ENCODE measurements at regions not wholly inside any gene's neighbourhood (a gene's known extent, or its start where the extent isn't known, plus 50 kb on each side); places are given as distances from the start of the nearest gene placed in this dataset.

DNA sequence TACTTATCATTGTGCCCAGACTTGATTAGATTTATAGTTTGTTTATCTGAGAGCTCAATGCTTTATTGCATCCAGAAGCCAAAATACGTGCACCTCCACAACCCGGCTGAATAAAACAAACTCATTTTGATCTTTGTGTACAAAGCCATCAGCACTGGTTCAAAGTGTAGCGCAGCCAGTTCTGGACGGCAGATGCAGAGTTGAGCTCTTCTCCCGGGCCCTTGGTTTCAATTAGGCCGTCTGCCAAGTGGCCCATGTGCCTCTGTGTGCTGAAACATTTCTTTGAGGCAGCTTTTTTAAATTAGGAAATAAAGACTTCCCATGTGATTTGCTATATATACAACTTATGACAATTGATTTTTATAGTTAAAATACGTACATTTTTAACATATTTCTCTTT, 96.2 kb upstream of the RSPO3 start:
- H3K27me3 ChIP-seq (ENCODE audit: insufficient read depth, low read depth) = no peaks in the 10 kb centered on the region
- no peak overlapping the region for H3K4me2 ChIP-seq
- no peaks in the 10 kb centered on the region for H4K20me1 ChIP-seq (ENCODE audit: insufficient read depth)
- no peak overlapping the region for H3K27ac ChIP-seq
- H3K4me1 ChIP-seq (ENCODE audit: low read depth, poor library complexity, severe bottlenecking) = no peaks in the 10 kb centered on the region
- H3K9ac ChIP-seq = no peak overlapping the region
- no peaks in the 10 kb centered on the region for H3K36me3 ChIP-seq (ENCODE audit: insufficient read depth)
- no peaks in the 10 kb centered on the region for H3K79me2 ChIP-seq (ENCODE audit: insufficient read depth, low read depth)
- H3K4me3 ChIP-seq (IDR thresholded peaks at IDR 0.05; ENCODE audit: insufficient read depth, low read depth, low read length) = no peak overlapping the region
- H2AFZ ChIP-seq (ENCODE audit: low read depth) = no peak overlapping the region
- TF ChIP-seq, protein P1, sequence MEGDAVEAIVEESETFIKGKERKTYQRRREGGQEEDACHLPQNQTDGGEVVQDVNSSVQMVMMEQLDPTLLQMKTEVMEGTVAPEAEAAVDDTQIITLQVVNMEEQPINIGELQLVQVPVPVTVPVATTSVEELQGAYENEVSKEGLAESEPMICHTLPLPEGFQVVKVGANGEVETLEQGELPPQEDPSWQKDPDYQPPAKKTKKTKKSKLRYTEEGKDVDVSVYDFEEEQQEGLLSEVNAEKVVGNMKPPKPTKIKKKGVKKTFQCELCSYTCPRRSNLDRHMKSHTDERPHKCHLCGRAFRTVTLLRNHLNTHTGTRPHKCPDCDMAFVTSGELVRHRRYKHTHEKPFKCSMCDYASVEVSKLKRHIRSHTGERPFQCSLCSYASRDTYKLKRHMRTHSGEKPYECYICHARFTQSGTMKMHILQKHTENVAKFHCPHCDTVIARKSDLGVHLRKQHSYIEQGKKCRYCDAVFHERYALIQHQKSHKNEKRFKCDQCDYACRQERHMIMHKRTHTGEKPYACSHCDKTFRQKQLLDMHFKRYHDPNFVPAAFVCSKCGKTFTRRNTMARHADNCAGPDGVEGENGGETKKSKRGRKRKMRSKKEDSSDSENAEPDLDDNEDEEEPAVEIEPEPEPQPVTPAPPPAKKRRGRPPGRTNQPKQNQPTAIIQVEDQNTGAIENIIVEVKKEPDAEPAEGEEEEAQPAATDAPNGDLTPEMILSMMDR (conservative IDR thresholded peaks at IDR 0.05; ENCODE audit: low read depth, low read length) = no peak

DNA sequence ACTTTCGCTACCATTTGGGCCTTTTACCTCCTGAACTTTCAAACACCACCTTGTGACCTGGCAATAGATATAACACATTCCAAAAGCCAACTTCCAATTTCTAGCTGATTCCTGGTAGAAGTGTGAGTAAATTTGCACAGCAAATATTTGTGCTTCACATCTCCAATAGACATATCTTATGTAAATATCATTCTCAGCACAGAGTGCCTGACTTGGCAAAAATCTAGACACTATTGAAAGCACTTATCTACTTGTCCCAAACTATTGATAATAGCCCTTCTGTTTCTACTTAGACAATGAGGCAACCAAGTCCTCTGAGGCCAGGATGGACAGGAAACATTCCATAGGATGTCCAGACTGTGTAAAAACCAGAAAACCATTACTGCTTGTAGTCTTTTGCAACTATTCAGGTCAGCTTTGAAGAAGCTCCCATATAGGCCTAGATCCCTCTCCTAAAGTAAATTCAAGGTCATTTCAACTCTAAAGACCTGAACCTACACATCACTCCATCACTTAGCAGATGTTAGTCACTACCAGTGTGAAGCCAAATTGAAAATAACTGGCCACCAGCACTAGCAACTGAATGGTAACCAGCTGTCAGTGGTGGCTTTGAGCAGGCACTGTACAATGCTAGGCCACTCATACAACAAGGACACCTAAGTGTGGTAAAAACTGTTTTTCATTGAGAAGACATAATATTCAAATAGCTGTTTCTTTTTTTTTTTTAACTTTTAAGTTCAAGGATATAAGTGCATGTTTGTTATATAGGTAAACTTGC, 95.3 kb upstream of the RSPO3 start:
- Histone ChIP-seq H3K27ac (no peak overlapping the region), H3K9ac (no peak overlapping the region), H4K20me1 (ENCODE audit: insufficient read depth) (no peaks in the 10 kb centered on the region), H3K36me3 (ENCODE audit: insufficient read depth) (no peaks in the 10 kb centered on the region), H3K4me3 (IDR thresholded peaks at IDR 0.05; ENCODE audit: insufficient read depth, low read depth, low read length) (no peak overlapping the region), H2AFZ (ENCODE audit: low read depth) (no peak overlapping the region), H3K4me1 (ENCODE audit: low read depth, poor library complexity, severe bottlenecking) (no peaks in the 10 kb centered on the region), H3K79me2 (ENCODE audit: insufficient read depth, low read depth) (no peaks in the 10 kb centered on the region), H3K4me2 (no peak overlapping the region), H3K27me3 (ENCODE audit: insufficient read depth, low read depth) (no peaks in the 10 kb centered on the region)
- TF ChIP-seq, protein P1 (conservative IDR thresholded peaks at IDR 0.05; ENCODE audit: low read depth, low read length) = no peak

DNA sequence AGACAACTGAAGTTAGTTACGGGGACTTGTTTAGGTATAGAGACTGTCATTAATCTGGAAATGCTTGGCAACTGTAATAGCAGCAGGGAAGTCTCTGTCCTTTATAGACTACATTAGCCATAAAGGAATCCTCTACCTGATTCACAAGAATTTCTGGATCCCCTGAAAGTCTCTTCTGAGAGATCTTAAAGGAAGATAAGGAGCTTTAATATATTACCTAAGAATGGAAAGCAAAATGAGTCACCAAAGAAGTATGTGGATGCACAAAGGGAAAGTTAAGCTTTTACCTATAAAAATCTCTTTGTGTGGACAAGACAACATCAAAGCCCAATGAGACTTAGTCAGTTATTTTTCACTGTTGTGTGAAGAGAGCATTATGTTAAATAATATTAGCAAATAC, 92.2 kb upstream of the RSPO3 start:
- TF ChIP-seq, protein P1 (conservative IDR thresholded peaks at IDR 0.05; ENCODE audit: low read depth, low read length) = no peak
- no peaks in the 10 kb centered on the region for H3K4me1 ChIP-seq (ENCODE audit: low read depth, poor library complexity, severe bottlenecking)
- no peak overlapping the region for H3K27ac ChIP-seq
- no peaks in the 10 kb centered on the region for H3K27me3 ChIP-seq (ENCODE audit: insufficient read depth, low read depth)
- no peaks in the 10 kb centered on the region for H3K79me2 ChIP-seq (ENCODE audit: insufficient read depth, low read depth)
- H3K9ac ChIP-seq = no peak overlapping the region
- no peaks in the 10 kb centered on the region for H4K20me1 ChIP-seq (ENCODE audit: insufficient read depth)
- H3K36me3 ChIP-seq (ENCODE audit: insufficient read depth) = no peaks in the 10 kb centered on the region
- H3K4me2 ChIP-seq = no peak overlapping the region
- H2AFZ ChIP-seq (ENCODE audit: low read depth) = no peak overlapping the region
- no peak overlapping the region for H3K4me3 ChIP-seq (IDR thresholded peaks at IDR 0.05; ENCODE audit: insufficient read depth, low read depth, low read length)

DNA sequence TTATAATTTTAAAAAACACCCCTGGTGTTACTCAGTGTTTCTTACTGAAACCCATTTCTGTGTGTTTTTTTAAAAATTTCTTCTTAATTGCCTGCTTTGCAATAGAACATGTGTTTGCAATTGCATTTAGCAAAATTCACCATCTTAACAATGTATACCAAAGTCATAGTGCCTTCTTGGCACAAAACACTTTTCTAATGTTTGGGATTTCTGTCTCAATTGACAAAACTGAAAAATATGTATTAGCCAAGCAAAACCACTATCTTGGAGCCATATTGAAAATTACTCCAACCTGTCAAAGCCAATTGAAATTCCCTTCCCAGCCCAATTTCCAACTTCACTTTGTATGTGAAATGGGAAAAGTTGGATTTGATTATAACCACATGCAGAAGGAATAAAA, 88.4 kb upstream of the RSPO3 start:
- Histone ChIP-seq H3K4me3 (IDR thresholded peaks at IDR 0.05; ENCODE audit: insufficient read depth, low read depth, low read length) (no peak overlapping the region), H3K9ac (no peak overlapping the region), H3K27ac (no peak overlapping the region), H3K4me2 (no peak overlapping the region), H3K36me3 (ENCODE audit: insufficient read depth) (no peaks in the 10 kb centered on the region), H3K27me3 (ENCODE audit: insufficient read depth, low read depth) (no peaks in the 10 kb centered on the region), H2AFZ (ENCODE audit: low read depth) (no peak overlapping the region), H3K4me1 (ENCODE audit: low read depth, poor library complexity, severe bottlenecking) (no peaks in the 10 kb centered on the region), H3K79me2 (ENCODE audit: insufficient read depth, low read depth) (no peaks in the 10 kb centered on the region), H4K20me1 (ENCODE audit: insufficient read depth) (no peaks in the 10 kb centered on the region)
- TF ChIP-seq, protein P1 (conservative IDR thresholded peaks at IDR 0.05; ENCODE audit: low read depth, low read length) = no peak
